ENCODE measurements at regions not wholly inside any gene's neighbourhood (a gene's known extent, or its start where the extent isn't known, plus 50 kb on each side); places are given as distances from the start of the nearest gene placed in this dataset.

GRCh38 chr2:22734373-22735045, 650.5 kb upstream of the KLHL29 start:
- Histone ChIP-seq H3K9ac (ENCODE audit: low read depth, low read length) (no peak overlapping the region), H3K27me3 (ENCODE audit: control insufficient read depth, insufficient read depth, low read length) (no peaks in the 10 kb centered on the region), H3K56ac (ENCODE audit: extremely low read depth, insufficient read depth, low read length) (no peak overlapping the region), H3K9me1 (ENCODE audit: insufficient read depth, low read length) (no peaks in the 10 kb centered on the region), H4K5ac (ENCODE audit: low read depth, low read length) (no peak overlapping the region), H3K18ac (ENCODE audit: low read depth, low read length) (no peak overlapping the region), H3K4me2 (ENCODE audit: low read depth, low read length) (no peak overlapping the region), H3K4ac (ENCODE audit: low read depth, low read length) (no peak overlapping the region), H2AK9ac (replicated peaks; ENCODE audit: low read depth, low read length, poor library complexity) (no peak overlapping the region), H3K9me3 (ENCODE audit: control insufficient read depth, insufficient read depth, low read length) (peaks cover 4% of the 10 kb centered on the region; the same call in 1 of the 2 replicates), H3K4me3 (ENCODE audit: insufficient read depth, low read depth, low read length) (no peak overlapping the region), H3K79me1 (ENCODE audit: low read depth in 1 of 2, low read length in 2 of 2) (no peaks in the 10 kb centered on the region), H2AFZ (replicated peaks; ENCODE audit: low read length, poor library complexity) (no peak overlapping the region), H2BK5ac (ENCODE audit: low read depth, low read length, poor library complexity, severe bottlenecking) (no peak overlapping the region), H3K36me3 (ENCODE audit: control insufficient read depth, insufficient read depth, low read length) (no peaks in the 10 kb centered on the region), H4K20me1 (ENCODE audit: insufficient read depth, low read length) (no peaks in the 10 kb centered on the region), H2BK15ac (ENCODE audit: low read depth, low read length) (no peak overlapping the region), H3K14ac (replicated peaks; ENCODE audit: low read depth, low read length) (no peak overlapping the region), H3K23ac (ENCODE audit: low read depth, low read length) (no peak overlapping the region), H2AK5ac (ENCODE audit: low read depth, low read length) (no peak overlapping the region), H4K8ac (ENCODE audit: low read depth in 2 of 2, low read length in 2 of 2) (no peak overlapping the region), H2BK120ac (ENCODE audit: low read depth, low read length) (no peak overlapping the region), H4K91ac (ENCODE audit: insufficient read depth, low read depth, low read length) (no peak overlapping the region), H3K4me1 (ENCODE audit: control insufficient read depth, insufficient read depth, low read length) (no peaks in the 10 kb centered on the region), H2BK20ac (ENCODE audit: low read depth, low read length) (no peak overlapping the region), H3K27ac (ENCODE audit: insufficient read depth, low read length) (no peak overlapping the region)
- intact Hi-C loops (cut with micrococcal nuclease), result no loop called here
- ChIA-PET CTCF (no interaction called here), POLR2A (ENCODE audit: unreplicated experiment) (no interaction called here)
- ATAC-seq (ENCODE audit: low read depth), result no peak
- no TSS peak for BruUV-seq (replicated peaks)
- in situ Hi-C loops (cut with MboI; ENCODE audit: low sequenced_read_pairs), result no loop called here
- DNase-seq, result no peak
- TF ChIP-seq RCOR1 (IDR thresholded peaks at IDR 0.05; ENCODE audit: insufficient replicate concordance, low read length) (no peak), MAFK (IDR thresholded peaks at IDR 0.05; ENCODE audit: low read depth, low read length) (no peak), POLR2A (IDR thresholded peaks at IDR 0.05; ENCODE audit: low read depth, low read length) (no peak), RFX5 (IDR thresholded peaks at IDR 0.05; ENCODE audit: low read depth, low read length) (no peak), MAZ (IDR thresholded peaks at IDR 0.05; ENCODE audit: borderline replicate concordance, low read depth, low read length) (no peak), MXI1 (IDR thresholded peaks at IDR 0.05; ENCODE audit: borderline replicate concordance, low read depth, low read length) (no peak), CTCF (conservative IDR thresholded peaks at IDR 0.05; ENCODE audit: low read depth, low read length) (no peak), ELK1 (IDR thresholded peaks at IDR 0.05; ENCODE audit: borderline replicate concordance, low read depth, low read length) (no peak), BHLHE40 (IDR thresholded peaks at IDR 0.05; ENCODE audit: low read depth, low read length) (no peak), CEBPB (IDR thresholded peaks at IDR 0.05; ENCODE audit: low read depth, low read length) (no peak), FOS (IDR thresholded peaks at IDR 0.05; ENCODE audit: low read depth, low read length) (no peak), CHD1 (IDR thresholded peaks at IDR 0.05; ENCODE audit: low read depth, low read length) (no peak)
- dilution Hi-C loops (cut with HindIII; ENCODE audit: low sequenced_read_pairs, unreplicated experiment), result no loop called here
- WGBS, 2 experiments (ENCODE audit: extremely low coverage in 2 of 2, insufficient read length in 1 of 2), result no CpG with 5 or more reads among the region's 1 CpG

All from IMR-90 (cell line).